Liver (tissue), 7 donors: ENCODE measurements at regions not wholly inside any gene's neighbourhood (a gene's known extent, or its start where the extent isn't known, plus 50 kb on each side); places are given as distances from the start of the nearest gene placed in this dataset.

Experiments
- DNase-seq: peaks from one replicate; pipeline ENCODE4 v3.0.0-alpha.2; 2017; ENCODE audit warnings: low spot score
- H3K27ac ChIP-seq, 2 donors: one replicate each; pipeline ENCODE4 v1.7.0; 2013; ENCODE audit warnings: inconsistent platforms in 2 of 2, low read length in 2 of 2, control low read depth in 1 of 2, low read depth in 1 of 2, mild to moderate bottlenecking in 1 of 2
- H3K27me3 ChIP-seq, 4 donors: one replicate each; pipeline versions ENCODE4 v1.6.1 to v1.7.0; 2013; ENCODE audit warnings: low read length in 3 of 4, inconsistent platforms in 1 of 4, mild to moderate bottlenecking in 1 of 4, moderate library complexity in 1 of 4; ENCODE audit not compliant: control insufficient read depth in 4 of 4, insufficient read depth in 4 of 4
- H3K36me3 ChIP-seq, 4 donors: one replicate each; pipeline versions ENCODE4 v1.6.1 to v1.7.0; 2013; ENCODE audit warnings: low read length in 3 of 4, mild to moderate bottlenecking in 3 of 4, low read depth in 1 of 4, moderate library complexity in 1 of 4; ENCODE audit not compliant: control insufficient read depth in 4 of 4, insufficient read depth in 3 of 4
- H3K4me1 ChIP-seq, 4 donors: one replicate each; pipeline versions ENCODE4 v1.6.1 to v1.7.0; 2013; ENCODE audit warnings: low read length in 3 of 4, mild to moderate bottlenecking in 3 of 4, moderate library complexity in 1 of 4; ENCODE audit not compliant: control insufficient read depth in 4 of 4, insufficient read depth in 4 of 4
- H3K4me3 ChIP-seq, 3 donors: one replicate each; pipeline versions ENCODE4 v1.6.1 to v1.7.0; 2013; ENCODE audit warnings: low read length in 3 of 3, control low read depth in 1 of 3, low read depth in 1 of 3, mild to moderate bottlenecking in 1 of 3
- H3K9ac ChIP-seq, 2 donors: one replicate each; pipeline ENCODE4 v1.7.0; 2013; ENCODE audit warnings: low read length in 2 of 2, mild to moderate bottlenecking in 2 of 2, moderate library complexity in 2 of 2, control low read depth in 1 of 2, low read depth in 1 of 2
- H3K9me3 ChIP-seq, 4 donors: one replicate each; pipeline versions ENCODE4 v1.6.1 to v1.7.0; 2013; ENCODE audit warnings: low read length in 3 of 4; ENCODE audit not compliant: control insufficient read depth in 4 of 4
- EGR1 ChIP-seq, 2 donors: IDR thresholded peaks; 2 replicates each; pipeline ENCODE4 v1.6.1; 2016 to 2018; ENCODE audit warnings: antibody characterized with exemption in 2 of 2, low read depth in 2 of 2
- HNF4G ChIP-seq: IDR thresholded peaks from 2 replicates; pipeline ENCODE4 v1.6.1; 2016; ENCODE audit warnings: antibody characterized with exemption
- JUND ChIP-seq, 2 donors: IDR thresholded peaks; 2 replicates each; pipeline ENCODE4 v1.6.1; 2016; ENCODE audit warnings: antibody characterized with exemption in 2 of 2
- MAX ChIP-seq: IDR thresholded peaks from 2 replicates; pipeline ENCODE4 v1.6.1; 2016; ENCODE audit warnings: antibody characterized with exemption
- NR2F2 ChIP-seq: IDR thresholded peaks from 2 replicates; pipeline ENCODE4 v1.6.1; 2016; ENCODE audit warnings: antibody characterized with exemption
- RAD21 ChIP-seq, 2 donors: IDR thresholded peaks; 2 replicates each; pipeline ENCODE4 v1.6.1; 2016; ENCODE audit warnings: antibody characterized with exemption in 2 of 2, mild to moderate bottlenecking in 2 of 2
- SP1 ChIP-seq: IDR thresholded peaks from 2 replicates; pipeline ENCODE4 v1.6.1; 2018; ENCODE audit warnings: antibody characterized with exemption, mild to moderate bottlenecking
- TAF1 ChIP-seq: conservative IDR thresholded peaks from 2 replicates; pipeline ENCODE4 v1.6.1; 2016; ENCODE audit warnings: antibody characterized with exemption, mild to moderate bottlenecking
- YY1 ChIP-seq: IDR thresholded peaks from 2 replicates; pipeline ENCODE4 v1.6.1; 2016; ENCODE audit warnings: antibody characterized with exemption, mild to moderate bottlenecking
- WGBS: extraction: QIAGEN DNeasy Blood & Tissue Kit; methylation state at CpG from one replicate; pipeline ENCODE4 v1.1.7; 2013; 5-methylcytosine and 5-hydroxymethylcytosine counted together
- TF ChIP-seq, protein P1 (sequence below): IDR thresholded peaks from 2 replicates; pipeline ENCODE4 v1.6.1; 2016; ENCODE audit warnings: antibody characterized with exemption, mild to moderate bottlenecking
- TF ChIP-seq, protein P2 (sequence below): IDR thresholded peaks from 2 replicates; pipeline ENCODE4 v1.6.1; 2016; ENCODE audit warnings: antibody characterized with exemption
- donor health status: healthy.
- donor health status: healthy.
- donor health status: healthy.
- donor health status: healthy.

DNA sequence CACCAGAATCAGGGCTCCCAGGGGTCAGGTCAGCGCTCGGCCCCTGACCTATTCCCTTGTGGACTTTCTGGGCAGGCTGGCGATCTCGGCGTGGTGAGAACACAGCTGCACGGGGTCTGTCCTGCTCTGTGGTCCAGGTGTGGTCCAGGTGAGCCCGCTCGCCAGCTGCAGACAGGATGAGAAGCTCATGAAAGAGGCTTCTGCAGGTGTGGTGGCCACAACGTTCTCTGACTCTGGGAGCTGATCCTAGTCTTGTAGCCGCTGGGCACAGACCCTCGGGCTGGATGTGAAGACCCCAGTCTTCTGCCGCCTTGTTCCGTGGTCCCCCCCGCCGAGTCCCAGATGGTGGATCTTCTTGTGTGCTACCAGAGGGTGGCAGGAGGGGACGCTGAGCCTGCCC is 129.7 kb downstream of the RTP5 start:
- Histone ChIP-seq H3K4me3 (no peak overlapping the region), H3K27ac (no peak overlapping the region), H3K27me3 (no peaks in the 10 kb centered on the region), H3K4me1 (no peaks in the 10 kb centered on the region), H3K36me3 (no peaks in the 10 kb centered on the region), H3K9ac (no peak overlapping the region), H3K9me3 (no peaks in the 10 kb centered on the region)
- TF ChIP-seq SP1 (no peak), YY1 (no peak), JUND (IDR thresholded peaks at IDR 0.05) (no peak), HNF4G (no peak), NR2F2 (no peak)
- 74% methylated on average over 16 of the region's 16 CpGs for WGBS
- DNase-seq: no peak

DNA sequence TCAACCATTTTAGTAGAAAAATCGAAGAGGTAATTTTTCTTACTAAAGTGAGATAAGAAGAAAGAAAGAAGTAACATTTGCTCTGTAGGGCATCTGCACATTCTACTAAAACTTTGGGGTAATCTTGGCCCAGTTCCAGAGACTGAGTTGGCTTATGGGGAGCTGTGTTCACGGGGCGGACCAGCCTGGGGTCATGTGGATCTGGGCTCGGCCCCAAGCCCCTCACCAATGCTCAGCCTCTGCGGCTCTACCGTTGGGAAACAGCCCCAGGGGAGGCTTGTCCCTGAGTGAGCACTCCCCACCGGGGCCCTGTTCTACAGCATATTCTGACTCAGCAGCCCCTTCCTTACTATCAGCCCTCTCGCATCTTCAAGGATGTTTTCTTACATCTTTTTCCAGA is 132.3 kb downstream of the RTP5 start:
- no peaks in the 10 kb centered on the region for H3K9me3 ChIP-seq
- H3K9ac ChIP-seq: no peak overlapping the region
- DNase-seq: no peak
- H3K27me3 ChIP-seq: no peaks in the 10 kb centered on the region
- TF ChIP-seq NR2F2 (no peak), EGR1 (IDR thresholded peaks at IDR 0.05; ENCODE audit: low read depth in 2 of 2) (no peak), JUND (IDR thresholded peaks at IDR 0.05) (no peak), MAX (no peak), TAF1 (no peak), RAD21 (IDR thresholded peaks at IDR 0.05) (no peak), SP1 (no peak)
- TF ChIP-seq, protein P1, sequence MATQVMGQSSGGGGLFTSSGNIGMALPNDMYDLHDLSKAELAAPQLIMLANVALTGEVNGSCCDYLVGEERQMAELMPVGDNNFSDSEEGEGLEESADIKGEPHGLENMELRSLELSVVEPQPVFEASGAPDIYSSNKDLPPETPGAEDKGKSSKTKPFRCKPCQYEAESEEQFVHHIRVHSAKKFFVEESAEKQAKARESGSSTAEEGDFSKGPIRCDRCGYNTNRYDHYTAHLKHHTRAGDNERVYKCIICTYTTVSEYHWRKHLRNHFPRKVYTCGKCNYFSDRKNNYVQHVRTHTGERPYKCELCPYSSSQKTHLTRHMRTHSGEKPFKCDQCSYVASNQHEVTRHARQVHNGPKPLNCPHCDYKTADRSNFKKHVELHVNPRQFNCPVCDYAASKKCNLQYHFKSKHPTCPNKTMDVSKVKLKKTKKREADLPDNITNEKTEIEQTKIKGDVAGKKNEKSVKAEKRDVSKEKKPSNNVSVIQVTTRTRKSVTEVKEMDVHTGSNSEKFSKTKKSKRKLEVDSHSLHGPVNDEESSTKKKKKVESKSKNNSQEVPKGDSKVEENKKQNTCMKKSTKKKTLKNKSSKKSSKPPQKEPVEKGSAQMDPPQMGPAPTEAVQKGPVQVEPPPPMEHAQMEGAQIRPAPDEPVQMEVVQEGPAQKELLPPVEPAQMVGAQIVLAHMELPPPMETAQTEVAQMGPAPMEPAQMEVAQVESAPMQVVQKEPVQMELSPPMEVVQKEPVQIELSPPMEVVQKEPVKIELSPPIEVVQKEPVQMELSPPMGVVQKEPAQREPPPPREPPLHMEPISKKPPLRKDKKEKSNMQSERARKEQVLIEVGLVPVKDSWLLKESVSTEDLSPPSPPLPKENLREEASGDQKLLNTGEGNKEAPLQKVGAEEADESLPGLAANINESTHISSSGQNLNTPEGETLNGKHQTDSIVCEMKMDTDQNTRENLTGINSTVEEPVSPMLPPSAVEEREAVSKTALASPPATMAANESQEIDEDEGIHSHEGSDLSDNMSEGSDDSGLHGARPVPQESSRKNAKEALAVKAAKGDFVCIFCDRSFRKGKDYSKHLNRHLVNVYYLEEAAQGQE: no peak
- TF ChIP-seq, protein P2, sequence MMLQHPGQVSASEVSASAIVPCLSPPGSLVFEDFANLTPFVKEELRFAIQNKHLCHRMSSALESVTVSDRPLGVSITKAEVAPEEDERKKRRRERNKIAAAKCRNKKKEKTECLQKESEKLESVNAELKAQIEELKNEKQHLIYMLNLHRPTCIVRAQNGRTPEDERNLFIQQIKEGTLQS: no peak
- no peaks in the 10 kb centered on the region for H3K36me3 ChIP-seq
- no peak overlapping the region for H3K27ac ChIP-seq
- 92% methylated on average over 8 of the region's 8 CpGs for WGBS
- no peak overlapping the region for H3K4me3 ChIP-seq
- no peaks in the 10 kb centered on the region for H3K4me1 ChIP-seq

DNA sequence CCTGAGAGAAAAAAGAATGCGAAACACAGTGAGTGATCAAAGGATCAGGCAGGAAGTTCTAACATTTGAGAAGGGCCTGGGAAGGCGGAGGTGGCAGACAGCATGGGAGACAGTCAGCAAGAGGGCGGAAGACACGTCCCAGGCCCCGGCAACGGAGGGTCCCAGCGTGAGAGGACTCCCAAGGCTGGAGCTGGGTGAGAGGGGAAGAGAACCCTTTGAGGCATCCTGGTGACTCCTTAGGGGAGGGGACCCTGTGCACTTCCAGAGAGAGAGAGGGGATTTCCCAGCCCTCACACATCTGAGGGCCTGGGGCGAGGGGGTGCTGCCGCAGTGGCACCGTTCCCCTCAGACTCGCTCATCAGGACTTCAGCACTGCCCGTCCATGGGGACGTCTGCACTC is 133.4 kb downstream of the RTP5 start:
- TF ChIP-seq HNF4G (no peak), TAF1 (no peak), RAD21 (IDR thresholded peaks at IDR 0.05) (no peak), SP1 (no peak), JUND (IDR thresholded peaks at IDR 0.05) (no peak)
- H3K4me3 ChIP-seq: no peak overlapping the region
- 87% methylated on average over 13 of the region's 13 CpGs for WGBS
- no peaks in the 10 kb centered on the region for H3K36me3 ChIP-seq
- DNase-seq: no peak
- no peak overlapping the region for H3K9ac ChIP-seq
- H3K27ac ChIP-seq: no peak overlapping the region
- no peaks in the 10 kb centered on the region for H3K4me1 ChIP-seq
- H3K9me3 ChIP-seq: no peaks in the 10 kb centered on the region
- H3K27me3 ChIP-seq: no peaks in the 10 kb centered on the region
